Hepatocyte (in vitro differentiated cells): ENCODE measurements at regions not wholly inside any gene's neighbourhood (a gene's known extent, or its start where the extent isn't known, plus 50 kb on each side); places are given as distances from the start of the nearest gene placed in this dataset.

Experiments
- EZH2 ChIP-seq: fragments of 200-600 bp; sonication (generic); IDR thresholded peaks from 2 replicates; pipeline ENCODE4 v1.6.1; 2016; ENCODE audit warnings: antibody characterized with exemption, mild to moderate bottlenecking, borderline replicate concordance
- TF ChIP-seq, protein P1 (sequence below): fragments of 200-600 bp; sonication (generic); IDR thresholded peaks from 2 replicates; pipeline ENCODE4 v1.5.1; 2016; ENCODE audit warnings: antibody characterized with exemption, mild to moderate bottlenecking; ENCODE audit not compliant: poor library complexity

DNA sequence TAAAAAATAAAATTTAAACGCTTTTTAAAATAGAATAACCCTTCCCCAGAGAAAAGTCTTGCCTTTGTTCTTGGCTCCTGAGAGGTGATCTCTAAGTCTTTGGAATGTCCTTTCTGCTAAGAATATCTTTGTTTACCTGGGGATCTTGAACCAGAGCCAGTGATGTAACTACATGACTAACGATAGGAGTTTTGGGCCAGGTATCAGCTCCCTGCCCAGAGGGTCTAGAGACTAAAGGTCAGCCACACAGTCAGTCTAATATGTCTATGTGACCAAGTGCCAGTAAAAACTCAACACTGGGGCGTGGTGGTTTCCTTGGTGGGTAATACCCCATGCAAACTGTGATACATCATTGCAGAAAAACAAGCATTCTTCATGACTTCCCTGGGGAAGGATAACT, 1351.9 kb upstream of the C9orf72 start:
- TF ChIP-seq, protein P1, sequence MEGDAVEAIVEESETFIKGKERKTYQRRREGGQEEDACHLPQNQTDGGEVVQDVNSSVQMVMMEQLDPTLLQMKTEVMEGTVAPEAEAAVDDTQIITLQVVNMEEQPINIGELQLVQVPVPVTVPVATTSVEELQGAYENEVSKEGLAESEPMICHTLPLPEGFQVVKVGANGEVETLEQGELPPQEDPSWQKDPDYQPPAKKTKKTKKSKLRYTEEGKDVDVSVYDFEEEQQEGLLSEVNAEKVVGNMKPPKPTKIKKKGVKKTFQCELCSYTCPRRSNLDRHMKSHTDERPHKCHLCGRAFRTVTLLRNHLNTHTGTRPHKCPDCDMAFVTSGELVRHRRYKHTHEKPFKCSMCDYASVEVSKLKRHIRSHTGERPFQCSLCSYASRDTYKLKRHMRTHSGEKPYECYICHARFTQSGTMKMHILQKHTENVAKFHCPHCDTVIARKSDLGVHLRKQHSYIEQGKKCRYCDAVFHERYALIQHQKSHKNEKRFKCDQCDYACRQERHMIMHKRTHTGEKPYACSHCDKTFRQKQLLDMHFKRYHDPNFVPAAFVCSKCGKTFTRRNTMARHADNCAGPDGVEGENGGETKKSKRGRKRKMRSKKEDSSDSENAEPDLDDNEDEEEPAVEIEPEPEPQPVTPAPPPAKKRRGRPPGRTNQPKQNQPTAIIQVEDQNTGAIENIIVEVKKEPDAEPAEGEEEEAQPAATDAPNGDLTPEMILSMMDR: no peak
- TF ChIP-seq EZH2: no peak
